Sigmoid colon (tissue), 3 donors: ENCODE measurements at regions not wholly inside any gene's neighbourhood (a gene's known extent, or its start where the extent isn't known, plus 50 kb on each side); places are given as distances from the start of the nearest gene placed in this dataset.

Source experiments
- POLR2A ChIP-seq, 2 donors: fragments of 450-650 bp; IDR thresholded peaks; one replicate each; pipeline ENCODE4 v1.6.1; 2016; ENCODE audit warnings: antibody characterized with exemption in 2 of 2, mild to moderate bottlenecking in 2 of 2, moderate library complexity in 2 of 2
- TF ChIP-seq, protein P1 (sequence below), 4 experiments: fragments of 450-650 bp in 3 of 4; fragments of 200-600 bp in 1 of 4; IDR thresholded peaks; one replicate each; pipeline ENCODE4 v1.5.1; 2016 to 2019; ENCODE audit warnings: antibody characterized with exemption in 4 of 4, mild to moderate bottlenecking in 3 of 4, moderate library complexity in 2 of 4

DNA sequence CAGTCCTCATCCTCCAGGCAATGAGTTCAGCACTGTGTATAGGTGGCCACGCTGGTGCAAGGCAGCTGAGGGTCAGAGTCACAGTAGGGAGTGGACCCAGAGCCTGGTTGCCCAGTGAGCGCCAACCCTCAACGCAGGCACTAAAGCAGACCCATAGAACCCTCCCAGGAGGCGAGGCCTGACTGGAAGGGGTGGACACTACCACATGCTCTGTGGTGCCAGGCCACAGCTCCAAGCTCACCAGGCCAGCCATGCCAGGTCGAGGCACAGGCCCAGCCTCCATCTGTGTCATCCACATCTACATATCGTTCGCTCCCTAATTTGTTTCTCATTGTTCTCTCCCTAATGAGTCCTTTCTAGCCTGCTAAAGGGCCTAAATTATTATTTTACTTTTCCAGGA, 165.8 kb upstream of the GPR12 start:
- no peak for TF ChIP-seq POLR2A (IDR thresholded peaks at IDR 0.05)
- TF ChIP-seq, protein P1, sequence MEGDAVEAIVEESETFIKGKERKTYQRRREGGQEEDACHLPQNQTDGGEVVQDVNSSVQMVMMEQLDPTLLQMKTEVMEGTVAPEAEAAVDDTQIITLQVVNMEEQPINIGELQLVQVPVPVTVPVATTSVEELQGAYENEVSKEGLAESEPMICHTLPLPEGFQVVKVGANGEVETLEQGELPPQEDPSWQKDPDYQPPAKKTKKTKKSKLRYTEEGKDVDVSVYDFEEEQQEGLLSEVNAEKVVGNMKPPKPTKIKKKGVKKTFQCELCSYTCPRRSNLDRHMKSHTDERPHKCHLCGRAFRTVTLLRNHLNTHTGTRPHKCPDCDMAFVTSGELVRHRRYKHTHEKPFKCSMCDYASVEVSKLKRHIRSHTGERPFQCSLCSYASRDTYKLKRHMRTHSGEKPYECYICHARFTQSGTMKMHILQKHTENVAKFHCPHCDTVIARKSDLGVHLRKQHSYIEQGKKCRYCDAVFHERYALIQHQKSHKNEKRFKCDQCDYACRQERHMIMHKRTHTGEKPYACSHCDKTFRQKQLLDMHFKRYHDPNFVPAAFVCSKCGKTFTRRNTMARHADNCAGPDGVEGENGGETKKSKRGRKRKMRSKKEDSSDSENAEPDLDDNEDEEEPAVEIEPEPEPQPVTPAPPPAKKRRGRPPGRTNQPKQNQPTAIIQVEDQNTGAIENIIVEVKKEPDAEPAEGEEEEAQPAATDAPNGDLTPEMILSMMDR (IDR thresholded peaks at IDR 0.05) = no peak
